ENCODE measurements at regions not wholly inside any gene's neighbourhood (a gene's known extent, or its start where the extent isn't known, plus 50 kb on each side); places are given as distances from the start of the nearest gene placed in this dataset.

DNA sequence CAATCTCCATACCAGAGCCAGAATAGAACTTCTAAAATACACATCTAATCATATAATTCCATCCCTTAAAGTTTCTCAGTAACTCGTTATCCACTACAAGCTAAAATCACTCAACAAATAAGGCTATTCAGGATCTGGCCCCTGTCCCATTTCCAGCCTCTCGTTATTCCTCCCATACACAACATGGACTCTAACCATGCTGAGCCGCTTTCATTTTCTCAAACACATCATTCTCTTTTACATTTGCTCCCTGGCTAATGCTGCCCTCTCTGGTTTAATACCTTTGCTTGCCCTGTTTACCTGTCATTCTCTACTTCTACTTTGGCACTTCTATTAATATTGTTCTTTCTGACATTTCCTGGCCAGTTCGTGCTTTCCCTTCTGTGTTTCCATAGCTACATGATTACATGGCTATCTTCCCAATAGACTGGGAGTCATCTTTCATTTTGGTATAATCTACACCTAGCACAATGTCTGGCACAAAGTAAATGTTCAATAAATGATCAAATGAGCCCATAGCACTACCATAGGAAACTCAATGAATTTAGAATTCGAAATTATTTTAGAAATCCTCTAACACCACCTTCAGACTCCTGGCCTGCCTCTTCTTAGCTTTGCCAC lies 163.6 kb upstream of the VRK2 start:
- TF ChIP-seq, protein P1, sequence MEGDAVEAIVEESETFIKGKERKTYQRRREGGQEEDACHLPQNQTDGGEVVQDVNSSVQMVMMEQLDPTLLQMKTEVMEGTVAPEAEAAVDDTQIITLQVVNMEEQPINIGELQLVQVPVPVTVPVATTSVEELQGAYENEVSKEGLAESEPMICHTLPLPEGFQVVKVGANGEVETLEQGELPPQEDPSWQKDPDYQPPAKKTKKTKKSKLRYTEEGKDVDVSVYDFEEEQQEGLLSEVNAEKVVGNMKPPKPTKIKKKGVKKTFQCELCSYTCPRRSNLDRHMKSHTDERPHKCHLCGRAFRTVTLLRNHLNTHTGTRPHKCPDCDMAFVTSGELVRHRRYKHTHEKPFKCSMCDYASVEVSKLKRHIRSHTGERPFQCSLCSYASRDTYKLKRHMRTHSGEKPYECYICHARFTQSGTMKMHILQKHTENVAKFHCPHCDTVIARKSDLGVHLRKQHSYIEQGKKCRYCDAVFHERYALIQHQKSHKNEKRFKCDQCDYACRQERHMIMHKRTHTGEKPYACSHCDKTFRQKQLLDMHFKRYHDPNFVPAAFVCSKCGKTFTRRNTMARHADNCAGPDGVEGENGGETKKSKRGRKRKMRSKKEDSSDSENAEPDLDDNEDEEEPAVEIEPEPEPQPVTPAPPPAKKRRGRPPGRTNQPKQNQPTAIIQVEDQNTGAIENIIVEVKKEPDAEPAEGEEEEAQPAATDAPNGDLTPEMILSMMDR (IDR thresholded peaks at IDR 0.05): no peak
- TF ChIP-seq POLR2A (IDR thresholded peaks at IDR 0.05) (no peak), POLR2AphosphoS5 (IDR thresholded peaks at IDR 0.05) (no peak)
